H1 (cell line): ENCODE measurements at regions not wholly inside any gene's neighbourhood (a gene's known extent, or its start where the extent isn't known, plus 50 kb on each side); places are given as distances from the start of the nearest gene placed in this dataset.

Experiments
- EP300 ChIP-seq, 2 experiments: IDR thresholded peaks; 1 replicate in 1 of 2; 2 replicates in 1 of 2; pipeline ENCODE4 v1.6.1; 2011 to 2012; ENCODE audit warnings: low read depth in 2 of 2, low read length in 2 of 2, mild to moderate bottlenecking in 2 of 2, borderline replicate concordance in 1 of 2, inconsistent platforms in 1 of 2, moderate library complexity in 1 of 2
- MAFK ChIP-seq: IDR thresholded peaks from 2 replicates; pipeline ENCODE4 v1.6.1; 2012; ENCODE audit warnings: low read depth, mild to moderate bottlenecking, improper control_type of control experiment, low read length
- RFX5 ChIP-seq: IDR thresholded peaks from 2 replicates; pipeline ENCODE4 v1.6.1; 2011; ENCODE audit warnings: low read depth, low read length, improper control_type of control experiment, borderline replicate concordance
- TF ChIP-seq, protein P1 (sequence below), 3 experiments: IDR thresholded peaks; 1 replicate in 2 of 3; 2 replicates in 1 of 3; pipeline versions ENCODE4 v1.5.1 to v1.6.1; 2011; ENCODE audit warnings: low read length in 3 of 3, mild to moderate bottlenecking in 3 of 3, inconsistent platforms in 2 of 3, low read depth in 1 of 3, moderate library complexity in 1 of 3; ENCODE audit not compliant: insufficient read depth in 1 of 3; ENCODE audit errors: control extremely low read depth in 1 of 3

DNA sequence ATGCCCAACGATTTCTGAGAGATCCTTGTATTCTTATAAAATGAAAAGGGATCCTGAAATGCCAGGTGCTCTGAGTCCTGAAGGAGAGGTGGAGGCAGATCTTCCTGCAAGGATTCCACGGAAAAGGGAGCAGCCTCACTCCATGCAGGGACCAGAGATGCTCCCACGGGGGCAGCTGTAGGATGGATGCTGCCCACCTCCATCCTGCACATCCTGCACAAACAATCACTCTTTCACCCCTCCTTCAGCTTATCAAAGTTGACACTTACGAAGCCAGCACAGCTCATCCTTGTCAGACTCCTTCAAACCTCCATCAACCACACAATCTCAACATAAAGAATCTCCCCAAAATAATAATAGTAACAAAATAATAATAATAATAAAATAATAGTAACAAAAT, 119.1 kb downstream of the GGTLC2 start:
- TF ChIP-seq RFX5 (no peak), MAFK (no peak), EP300 (IDR thresholded peaks at IDR 0.05; ENCODE audit: borderline replicate concordance in 1 of 2, low read depth in 2 of 2, low read length in 2 of 2) (no peak)
- TF ChIP-seq, protein P1, sequence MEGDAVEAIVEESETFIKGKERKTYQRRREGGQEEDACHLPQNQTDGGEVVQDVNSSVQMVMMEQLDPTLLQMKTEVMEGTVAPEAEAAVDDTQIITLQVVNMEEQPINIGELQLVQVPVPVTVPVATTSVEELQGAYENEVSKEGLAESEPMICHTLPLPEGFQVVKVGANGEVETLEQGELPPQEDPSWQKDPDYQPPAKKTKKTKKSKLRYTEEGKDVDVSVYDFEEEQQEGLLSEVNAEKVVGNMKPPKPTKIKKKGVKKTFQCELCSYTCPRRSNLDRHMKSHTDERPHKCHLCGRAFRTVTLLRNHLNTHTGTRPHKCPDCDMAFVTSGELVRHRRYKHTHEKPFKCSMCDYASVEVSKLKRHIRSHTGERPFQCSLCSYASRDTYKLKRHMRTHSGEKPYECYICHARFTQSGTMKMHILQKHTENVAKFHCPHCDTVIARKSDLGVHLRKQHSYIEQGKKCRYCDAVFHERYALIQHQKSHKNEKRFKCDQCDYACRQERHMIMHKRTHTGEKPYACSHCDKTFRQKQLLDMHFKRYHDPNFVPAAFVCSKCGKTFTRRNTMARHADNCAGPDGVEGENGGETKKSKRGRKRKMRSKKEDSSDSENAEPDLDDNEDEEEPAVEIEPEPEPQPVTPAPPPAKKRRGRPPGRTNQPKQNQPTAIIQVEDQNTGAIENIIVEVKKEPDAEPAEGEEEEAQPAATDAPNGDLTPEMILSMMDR (IDR thresholded peaks at IDR 0.05; ENCODE audit: control extremely low read depth in 1 of 3, insufficient read depth in 1 of 3, low read depth in 1 of 3, low read length in 3 of 3) = no peak
